ENCODE measurements at regions not wholly inside any gene's neighbourhood (a gene's known extent, or its start where the extent isn't known, plus 50 kb on each side); places are given as distances from the start of the nearest gene placed in this dataset.

DNA sequence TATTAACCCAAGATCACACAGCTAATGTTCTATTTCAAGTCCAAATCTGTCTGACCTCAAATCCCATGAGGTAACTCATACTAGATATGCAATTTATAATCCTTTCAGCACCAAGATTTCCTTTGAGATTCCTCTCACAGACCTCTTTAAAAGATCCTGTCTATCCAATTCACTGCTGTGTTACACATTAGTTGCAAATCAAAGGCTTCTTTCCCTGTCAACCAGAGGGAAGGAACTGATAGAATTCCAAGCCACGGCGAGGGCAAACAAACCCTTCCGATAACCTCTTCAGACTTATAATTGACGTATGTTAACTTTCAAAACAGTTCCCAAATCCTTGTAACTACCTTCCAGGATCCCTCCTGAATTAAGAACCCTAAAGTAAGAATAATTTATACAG is 168.9 kb downstream of the DRD1 start:
- H3K27me3 ChIP-seq (ENCODE audit: insufficient read depth, low read length, poor library complexity, severe bottlenecking): no peaks in the 10 kb centered on the region
- no peaks in the 10 kb centered on the region for H4K20me1 ChIP-seq (ENCODE audit: insufficient read depth, low read length, poor library complexity, severe bottlenecking)
- H3K4me2 ChIP-seq (ENCODE audit: low read depth, low read length, poor library complexity, severe bottlenecking): no peak overlapping the region
- H3K4me1 ChIP-seq (ENCODE audit: insufficient read depth, low read length, poor library complexity, severe bottlenecking): no peaks in the 10 kb centered on the region
- no peaks in the 10 kb centered on the region for H3K9me2 ChIP-seq (replicated peaks; ENCODE audit: low read depth, low read length)
- H3F3A ChIP-seq (ENCODE audit: low read depth): no peaks in the 10 kb centered on the region
- no peak overlapping the region for H2AFZ ChIP-seq (ENCODE audit: low read length)
- H3K79me2 ChIP-seq (ENCODE audit: insufficient read depth, low read length): no peaks in the 10 kb centered on the region
- no peaks in the 10 kb centered on the region for H3K9me3 ChIP-seq (ENCODE audit: insufficient read depth, low read depth, low read length)
- TF ChIP-seq EZH2phosphoT487 (IDR thresholded peaks at IDR 0.05; ENCODE audit: borderline replicate concordance): no peak
- TF ChIP-seq, protein P1, sequence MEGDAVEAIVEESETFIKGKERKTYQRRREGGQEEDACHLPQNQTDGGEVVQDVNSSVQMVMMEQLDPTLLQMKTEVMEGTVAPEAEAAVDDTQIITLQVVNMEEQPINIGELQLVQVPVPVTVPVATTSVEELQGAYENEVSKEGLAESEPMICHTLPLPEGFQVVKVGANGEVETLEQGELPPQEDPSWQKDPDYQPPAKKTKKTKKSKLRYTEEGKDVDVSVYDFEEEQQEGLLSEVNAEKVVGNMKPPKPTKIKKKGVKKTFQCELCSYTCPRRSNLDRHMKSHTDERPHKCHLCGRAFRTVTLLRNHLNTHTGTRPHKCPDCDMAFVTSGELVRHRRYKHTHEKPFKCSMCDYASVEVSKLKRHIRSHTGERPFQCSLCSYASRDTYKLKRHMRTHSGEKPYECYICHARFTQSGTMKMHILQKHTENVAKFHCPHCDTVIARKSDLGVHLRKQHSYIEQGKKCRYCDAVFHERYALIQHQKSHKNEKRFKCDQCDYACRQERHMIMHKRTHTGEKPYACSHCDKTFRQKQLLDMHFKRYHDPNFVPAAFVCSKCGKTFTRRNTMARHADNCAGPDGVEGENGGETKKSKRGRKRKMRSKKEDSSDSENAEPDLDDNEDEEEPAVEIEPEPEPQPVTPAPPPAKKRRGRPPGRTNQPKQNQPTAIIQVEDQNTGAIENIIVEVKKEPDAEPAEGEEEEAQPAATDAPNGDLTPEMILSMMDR (conservative IDR thresholded peaks at IDR 0.05; ENCODE audit: low read length): no peak
- no peak overlapping the region for H3K4me3 ChIP-seq (ENCODE audit: low read length, poor library complexity, severe bottlenecking)
- H3K36me3 ChIP-seq (ENCODE audit: insufficient read depth, low read length): no peaks in the 10 kb centered on the region
- no peak overlapping the region for H3K9ac ChIP-seq (ENCODE audit: low read depth, low read length, poor library complexity, severe bottlenecking)

DNA sequence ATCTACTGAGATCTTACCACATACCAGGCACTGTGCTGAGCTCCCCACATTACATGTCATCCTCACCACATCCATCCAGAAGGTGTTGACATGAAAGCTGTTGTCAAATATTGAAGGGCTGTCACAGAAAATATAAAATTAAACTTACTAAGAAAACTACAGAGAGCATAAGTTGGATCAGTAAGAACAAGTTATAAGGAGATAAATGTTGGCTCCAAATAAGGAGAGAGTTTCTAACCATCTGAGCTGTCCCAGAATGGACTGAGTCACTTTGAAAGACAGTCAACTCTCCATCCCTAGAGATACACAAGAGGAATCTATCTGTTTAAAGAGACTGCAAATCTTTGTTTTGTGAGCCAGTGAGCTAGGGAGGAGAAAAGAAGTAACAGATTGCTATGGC is 169.8 kb downstream of the DRD1 start:
- H2AFZ ChIP-seq (ENCODE audit: low read length): no peak overlapping the region
- H4K20me1 ChIP-seq (ENCODE audit: insufficient read depth, low read length, poor library complexity, severe bottlenecking): no peaks in the 10 kb centered on the region
- no peak overlapping the region for H3K4me2 ChIP-seq (ENCODE audit: low read depth, low read length, poor library complexity, severe bottlenecking)
- H3K9me2 ChIP-seq (replicated peaks; ENCODE audit: low read depth, low read length): no peaks in the 10 kb centered on the region
- H3K4me3 ChIP-seq (ENCODE audit: low read length, poor library complexity, severe bottlenecking): no peak overlapping the region
- no peaks in the 10 kb centered on the region for H3K9me3 ChIP-seq (ENCODE audit: insufficient read depth, low read depth, low read length)
- H3F3A ChIP-seq (ENCODE audit: low read depth): no peaks in the 10 kb centered on the region
- H3K79me2 ChIP-seq (ENCODE audit: insufficient read depth, low read length): no peaks in the 10 kb centered on the region
- no peaks in the 10 kb centered on the region for H3K4me1 ChIP-seq (ENCODE audit: insufficient read depth, low read length, poor library complexity, severe bottlenecking)
- TF ChIP-seq, protein P1 (conservative IDR thresholded peaks at IDR 0.05; ENCODE audit: low read length): no peak
- TF ChIP-seq EZH2phosphoT487 (IDR thresholded peaks at IDR 0.05; ENCODE audit: borderline replicate concordance): no peak
- H3K36me3 ChIP-seq (ENCODE audit: insufficient read depth, low read length): no peaks in the 10 kb centered on the region
- no peak overlapping the region for H3K9ac ChIP-seq (ENCODE audit: low read depth, low read length, poor library complexity, severe bottlenecking)
- no peaks in the 10 kb centered on the region for H3K27me3 ChIP-seq (ENCODE audit: insufficient read depth, low read length, poor library complexity, severe bottlenecking)

DNA sequence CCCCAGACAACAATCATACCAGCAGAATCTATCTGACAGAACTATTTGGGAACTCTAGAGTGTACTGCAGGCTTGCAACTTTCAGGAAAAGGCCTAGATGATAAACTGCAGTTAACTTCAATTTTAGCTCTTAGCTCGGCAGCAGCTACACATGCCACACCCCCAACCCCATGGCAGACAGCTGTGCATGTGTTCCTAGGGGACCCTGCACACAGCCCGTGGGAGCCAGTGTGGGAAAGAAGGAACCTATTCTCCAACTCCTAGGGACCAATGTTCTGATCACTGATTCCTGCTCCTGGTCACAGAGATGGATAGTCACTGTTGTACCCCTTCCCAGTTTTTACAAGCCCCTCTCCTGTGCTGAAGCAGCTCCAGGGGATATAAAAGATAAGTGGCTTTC is 179.6 kb downstream of the DRD1 start:
- H3K4me3 ChIP-seq (ENCODE audit: low read length, poor library complexity, severe bottlenecking): no peak overlapping the region
- H3K36me3 ChIP-seq (ENCODE audit: insufficient read depth, low read length): no peaks in the 10 kb centered on the region
- no peak overlapping the region for H3K9ac ChIP-seq (ENCODE audit: low read depth, low read length, poor library complexity, severe bottlenecking)
- H3K79me2 ChIP-seq (ENCODE audit: insufficient read depth, low read length): no peaks in the 10 kb centered on the region
- no peaks in the 10 kb centered on the region for H3K9me3 ChIP-seq (ENCODE audit: insufficient read depth, low read depth, low read length)
- H3K4me1 ChIP-seq (ENCODE audit: insufficient read depth, low read length, poor library complexity, severe bottlenecking): no peaks in the 10 kb centered on the region
- no peaks in the 10 kb centered on the region for H3K9me2 ChIP-seq (replicated peaks; ENCODE audit: low read depth, low read length)
- no peak overlapping the region for H2AFZ ChIP-seq (ENCODE audit: low read length)
- no peaks in the 10 kb centered on the region for H3F3A ChIP-seq (ENCODE audit: low read depth)
- H4K20me1 ChIP-seq (ENCODE audit: insufficient read depth, low read length, poor library complexity, severe bottlenecking): no peaks in the 10 kb centered on the region
- TF ChIP-seq, protein P1 (conservative IDR thresholded peaks at IDR 0.05; ENCODE audit: low read length): no peak
- no peaks in the 10 kb centered on the region for H3K27me3 ChIP-seq (ENCODE audit: insufficient read depth, low read length, poor library complexity, severe bottlenecking)
- H3K4me2 ChIP-seq (ENCODE audit: low read depth, low read length, poor library complexity, severe bottlenecking): no peak overlapping the region
